Superior temporal gyrus (tissue), 1 donor: ENCODE measurements at regions not wholly inside any gene's neighbourhood (a gene's known extent, or its start where the extent isn't known, plus 50 kb on each side); places are given as distances from the start of the nearest gene placed in this dataset.
"Not testable (repeated sequence)": the region's sequence is repeated elsewhere in the genome, so short reads cannot be mapped to it uniquely, and the experiment has no call there.

ENCODE experiments used
- DNase-seq: peaks from one replicate; pipeline ENCODE4 v3.0.0-alpha.2; 2016; ENCODE audit errors: extremely low spot score

DNA sequence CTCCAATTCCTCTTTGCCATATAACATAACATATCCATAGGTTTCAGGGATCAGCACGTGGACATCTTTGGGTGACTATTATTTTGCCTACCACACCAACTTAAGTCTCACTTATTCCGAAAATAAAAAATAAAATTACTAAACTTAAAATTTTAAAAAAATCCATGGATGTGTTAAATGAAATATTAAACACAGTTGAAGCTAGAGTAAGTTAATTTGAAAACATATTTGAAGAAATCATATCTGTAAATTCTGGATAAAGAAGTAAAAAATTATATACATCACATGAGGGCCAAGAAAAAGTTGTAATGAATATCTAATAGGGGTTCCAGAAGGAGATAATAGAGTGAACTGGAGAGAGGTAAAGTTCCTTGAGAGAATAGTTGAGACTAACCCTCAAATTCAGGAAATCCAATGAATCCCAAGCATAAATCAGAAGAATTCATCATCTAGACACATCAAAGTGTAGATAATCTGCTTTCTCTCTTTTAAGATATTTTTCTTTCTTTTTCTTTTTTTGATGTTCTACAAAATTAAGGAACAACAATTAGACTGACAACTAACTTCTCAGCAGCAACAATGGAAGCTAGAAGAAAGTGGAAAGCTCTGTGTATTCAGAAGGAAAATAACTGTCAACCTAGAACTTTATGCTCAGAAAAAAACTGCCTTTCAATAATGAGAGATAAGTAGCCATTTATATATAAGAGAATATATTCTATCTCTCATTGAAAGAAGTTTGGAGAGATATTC lies 147.4 kb downstream of the ABHD5 start:
- DNase-seq, result no peak

DNA sequence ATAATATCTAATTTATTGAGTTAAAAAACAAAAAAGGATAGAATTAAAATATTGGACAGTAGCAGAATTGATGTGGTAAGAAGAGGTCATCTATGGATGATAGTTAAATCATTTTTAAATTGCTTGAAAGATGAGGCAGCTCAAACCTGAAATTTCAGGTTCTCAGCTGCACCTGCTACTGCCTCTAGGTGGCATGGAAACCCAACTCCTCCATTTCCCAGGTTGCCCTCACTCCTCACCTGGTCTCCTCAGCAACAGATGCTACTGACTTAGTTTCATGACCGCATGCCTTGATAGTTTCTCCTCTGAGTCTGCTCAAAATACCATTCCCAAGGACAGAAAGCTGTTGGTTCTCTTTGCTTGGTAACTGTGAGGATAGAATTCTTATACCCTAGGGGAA lies 148.1 kb downstream of the ABHD5 start:
- DNase-seq, result no peak

DNA sequence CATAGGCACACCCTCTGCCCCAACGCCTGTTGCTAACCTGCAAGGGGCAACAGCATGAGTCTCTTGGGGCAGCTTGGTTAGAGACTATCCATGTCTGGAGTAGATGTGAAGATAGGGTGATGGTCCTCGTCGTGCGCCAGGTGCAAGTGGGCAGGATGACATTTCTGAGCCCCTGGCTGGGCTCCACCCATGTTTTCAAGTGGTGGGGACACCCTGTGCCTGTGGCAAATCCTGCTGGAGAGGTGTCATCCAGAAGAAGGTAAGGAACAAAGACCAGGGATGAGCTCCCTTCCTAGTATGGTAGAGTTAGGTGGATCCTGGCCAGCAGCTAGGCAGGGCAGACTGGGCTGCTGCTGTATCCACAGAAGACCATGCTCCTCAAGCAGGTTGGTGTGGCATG lies 152.6 kb downstream of the ABHD5 start:
- no peak for DNase-seq

DNA sequence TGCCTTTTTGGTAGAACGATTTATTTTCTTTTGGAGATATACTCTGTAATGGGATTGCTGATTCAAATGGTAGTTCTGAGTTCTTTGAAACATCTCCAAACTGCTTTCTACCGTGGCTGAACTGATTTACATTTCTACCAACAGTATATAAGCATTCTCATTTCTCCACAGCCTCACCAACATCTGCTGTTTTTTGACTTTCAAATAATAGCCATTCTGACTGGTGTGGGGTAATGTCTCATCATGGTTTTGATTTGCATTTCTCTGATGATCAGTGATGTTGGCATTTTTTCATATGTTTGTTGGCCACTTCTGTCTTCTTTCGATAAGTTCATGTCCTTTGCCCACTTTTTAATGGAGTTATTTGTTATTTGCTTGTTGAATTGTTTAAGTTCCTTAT lies 154.0 kb downstream of the ABHD5 start:
- DNase-seq, result no peak

DNA sequence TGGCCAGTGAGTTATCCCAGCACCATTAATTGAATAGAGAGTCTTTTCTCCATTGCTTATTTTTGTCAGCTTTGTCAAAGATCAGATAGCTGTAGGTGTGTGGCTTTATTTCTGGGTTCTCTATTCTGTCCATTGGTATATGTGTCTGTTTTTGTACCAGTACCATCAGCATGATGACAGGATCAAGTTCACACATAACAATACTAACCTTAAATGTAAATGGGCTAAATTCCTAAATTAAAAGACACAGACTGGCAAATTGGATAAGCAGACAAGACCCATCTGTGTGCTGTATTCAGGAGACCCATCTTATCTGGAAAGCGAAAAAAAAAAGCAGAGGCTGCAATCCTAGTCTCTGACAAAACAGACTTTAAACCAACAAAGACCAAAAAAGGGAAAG lies 154.8 kb downstream of the ABHD5 start:
- DNase-seq, result not testable (repeated sequence)

DNA sequence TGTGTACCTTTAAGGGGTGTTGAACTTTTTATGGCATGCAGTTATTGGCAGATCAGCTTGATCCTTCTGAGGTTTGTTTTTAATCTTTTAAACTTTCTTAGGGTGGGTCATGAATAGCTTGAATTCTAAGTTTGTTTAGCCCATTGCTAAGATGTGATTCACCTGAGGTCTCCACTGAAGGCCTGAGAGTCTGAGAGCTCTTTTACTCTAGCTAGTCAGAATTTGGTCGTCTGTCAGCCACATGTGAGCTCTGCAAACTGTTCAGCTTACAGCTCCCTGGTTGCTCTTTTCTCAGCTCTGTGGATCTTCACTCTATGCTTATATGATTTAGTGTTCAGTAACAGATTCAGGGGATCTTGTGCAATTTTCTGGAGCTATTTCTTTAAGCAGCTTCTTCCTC lies 161.3 kb downstream of the ABHD5 start:
- no peak for DNase-seq

DNA sequence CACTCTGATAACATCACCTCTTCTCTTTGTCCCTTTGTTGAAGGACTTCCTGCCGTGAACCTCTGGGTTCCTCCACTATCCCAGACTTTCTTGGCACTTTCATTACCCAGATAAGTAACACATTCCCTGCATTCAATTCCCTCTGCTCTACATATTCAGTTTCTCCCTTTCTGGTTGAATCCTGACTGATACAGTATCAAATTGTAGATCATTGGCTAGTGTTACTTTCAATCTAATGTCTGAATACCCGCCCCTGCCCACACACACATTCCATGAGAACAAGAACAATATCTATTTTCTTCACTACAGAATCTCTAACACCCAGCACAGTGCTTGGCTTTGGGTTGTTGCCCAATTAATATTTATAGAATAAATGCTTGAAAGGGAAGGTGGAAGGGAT lies 163.5 kb downstream of the ABHD5 start:
- no peak for DNase-seq

DNA sequence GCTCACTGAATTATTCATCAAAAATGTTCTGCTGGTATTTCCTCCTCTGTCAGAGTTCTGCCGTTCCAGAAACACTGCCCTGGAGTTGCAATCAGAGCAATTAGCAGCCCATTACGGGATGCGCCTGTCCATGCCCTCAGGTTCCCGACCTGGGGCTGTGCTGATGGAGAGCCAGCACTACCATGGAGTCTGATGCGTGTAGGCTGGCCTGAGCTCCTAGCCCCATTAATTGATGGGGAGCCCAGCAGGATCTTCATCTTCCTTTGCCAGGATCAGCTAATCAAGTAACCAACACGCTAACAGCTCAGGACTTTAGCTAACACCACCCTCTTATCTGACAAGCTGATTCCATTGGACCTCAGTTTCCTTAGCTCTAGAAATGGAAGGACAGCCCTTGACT lies 164.2 kb downstream of the ABHD5 start:
- DNase-seq, result no peak

DNA sequence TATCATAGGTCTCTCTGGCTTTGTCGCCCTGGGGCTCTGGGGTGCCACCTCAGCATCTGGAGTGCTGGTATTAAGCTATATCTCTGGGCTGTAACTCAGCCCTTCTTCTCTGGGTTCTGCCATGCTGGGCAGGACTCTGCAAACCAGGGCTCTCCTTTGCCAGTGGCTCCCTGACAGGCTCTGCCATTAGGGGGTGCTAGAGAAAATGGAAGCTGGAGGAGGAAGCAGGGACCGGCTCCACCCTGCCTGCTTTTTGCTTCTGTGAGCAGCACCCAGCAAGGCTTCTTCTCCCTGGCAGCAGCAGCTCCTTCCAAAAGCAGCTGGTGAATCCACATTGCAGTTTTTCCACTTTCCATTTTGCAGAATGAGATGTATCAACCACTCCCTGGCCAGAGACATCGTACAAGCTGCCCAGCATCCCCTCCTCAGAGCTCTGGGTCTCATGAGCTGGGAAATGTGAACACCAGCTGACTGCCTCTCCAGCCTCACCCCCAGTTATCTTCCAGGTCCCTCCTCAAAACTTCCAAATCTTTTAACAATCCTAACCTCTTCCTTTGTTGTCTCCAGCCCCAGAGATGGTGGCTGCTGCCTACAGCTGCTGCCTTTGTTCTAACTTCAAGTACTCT lies 165.0 kb downstream of the ABHD5 start:
- peak; percentile 67 for DNase-seq

DNA sequence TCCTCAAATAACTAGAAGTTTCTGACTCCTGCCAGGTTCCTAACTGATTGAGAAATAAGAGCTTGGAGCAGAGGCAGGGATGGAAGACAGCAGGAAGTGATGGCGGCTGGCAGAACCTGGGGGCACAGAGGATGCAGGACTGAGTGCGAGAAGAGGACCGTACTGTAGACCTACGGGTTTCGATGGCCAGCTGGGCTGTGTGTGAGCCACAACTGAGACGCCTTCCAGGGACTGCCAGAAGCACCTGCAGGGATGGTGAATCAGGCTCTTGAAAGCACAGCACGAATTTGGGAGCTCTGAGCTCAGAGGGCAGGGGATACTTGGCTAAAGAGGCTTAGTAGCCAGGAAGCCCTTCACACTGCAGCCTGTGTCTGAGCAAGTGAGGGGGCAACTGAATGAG lies 165.6 kb downstream of the ABHD5 start:
- no peak for DNase-seq

DNA sequence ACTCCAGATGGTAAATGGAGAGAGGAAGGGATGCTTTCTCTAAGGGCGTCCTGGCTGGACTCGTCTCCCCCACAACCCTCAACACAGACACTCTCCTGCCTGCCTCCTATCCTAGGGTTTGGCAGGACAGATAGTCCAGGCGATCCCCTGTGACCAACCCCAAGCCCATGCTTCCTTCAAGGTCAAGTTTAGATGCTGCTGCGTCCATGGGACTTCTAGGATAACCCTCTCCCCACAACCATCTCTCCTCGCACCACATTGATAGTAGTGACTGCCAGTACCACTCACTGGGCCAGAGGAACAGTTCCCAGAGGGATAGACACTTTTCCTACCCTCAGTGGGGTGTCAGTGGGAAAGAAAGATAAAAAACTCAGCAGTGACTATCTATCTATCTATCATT lies 166.0 kb downstream of the ABHD5 start:
- no peak for DNase-seq

DNA sequence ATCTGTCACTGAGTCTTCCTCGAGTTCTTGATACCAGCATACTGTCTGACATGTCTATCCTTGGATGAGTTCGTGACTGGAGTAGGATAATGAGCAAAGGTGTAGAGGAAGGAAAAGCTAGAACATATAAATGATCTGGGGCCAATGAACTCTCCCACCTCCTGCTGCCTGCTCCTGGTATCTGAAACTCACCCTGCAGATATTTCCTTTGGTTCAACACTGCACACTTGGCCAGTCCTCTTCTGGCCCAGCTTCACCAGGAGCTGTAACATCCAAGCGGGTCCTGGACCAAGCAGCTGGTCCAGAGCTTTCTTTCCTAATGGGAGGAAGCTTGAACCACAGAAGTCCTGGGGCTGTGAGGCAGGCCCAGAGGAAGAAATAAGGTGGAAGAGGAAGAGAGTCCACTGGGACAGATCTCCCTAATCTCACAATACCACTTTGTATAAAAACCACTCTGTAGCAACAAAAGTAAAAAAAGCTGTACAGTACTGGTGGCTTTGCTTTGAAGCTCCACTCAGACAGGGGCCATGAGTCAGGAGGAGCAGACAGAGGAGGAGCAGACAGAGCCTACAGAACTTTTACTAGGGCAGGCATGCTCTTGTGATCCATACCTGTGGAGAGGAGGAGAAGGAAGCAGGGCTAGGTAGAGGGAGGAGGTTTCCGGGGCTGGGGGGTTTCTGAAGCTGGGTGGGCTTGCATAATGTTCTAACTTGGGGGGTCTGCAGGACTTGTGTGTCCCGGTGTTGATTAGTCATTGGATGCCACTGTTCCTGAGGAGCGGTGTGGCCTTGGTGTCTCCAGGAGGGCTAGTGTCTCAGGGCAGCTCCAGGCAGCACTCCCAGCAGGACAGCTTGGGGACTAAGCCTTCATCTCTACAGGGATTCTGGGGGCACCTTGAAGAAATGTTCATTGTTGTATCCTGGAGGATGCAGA lies 166.9 kb downstream of the ABHD5 start:
- DNase-seq, result no peak

DNA sequence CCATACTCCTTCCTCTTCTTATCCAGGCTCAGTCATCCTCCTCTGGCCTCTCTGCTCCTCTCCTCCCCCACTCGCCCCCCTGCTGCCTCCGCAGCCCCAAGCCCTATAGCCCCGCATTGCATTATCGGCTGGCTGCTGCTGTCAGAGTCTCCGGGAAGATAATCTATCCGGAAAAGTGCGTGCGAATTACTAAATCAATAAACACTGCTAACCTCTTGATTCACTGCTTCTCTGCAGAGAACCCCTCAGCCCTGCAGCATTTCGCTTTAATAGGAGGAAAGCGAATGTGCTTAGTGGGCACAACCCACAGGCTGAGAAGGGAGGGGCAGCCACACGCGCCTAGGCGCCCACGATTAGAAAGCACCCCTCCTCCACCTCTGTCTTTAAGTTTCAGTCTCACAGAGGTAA lies 167.6 kb downstream of the ABHD5 start:
- no peak for DNase-seq

DNA sequence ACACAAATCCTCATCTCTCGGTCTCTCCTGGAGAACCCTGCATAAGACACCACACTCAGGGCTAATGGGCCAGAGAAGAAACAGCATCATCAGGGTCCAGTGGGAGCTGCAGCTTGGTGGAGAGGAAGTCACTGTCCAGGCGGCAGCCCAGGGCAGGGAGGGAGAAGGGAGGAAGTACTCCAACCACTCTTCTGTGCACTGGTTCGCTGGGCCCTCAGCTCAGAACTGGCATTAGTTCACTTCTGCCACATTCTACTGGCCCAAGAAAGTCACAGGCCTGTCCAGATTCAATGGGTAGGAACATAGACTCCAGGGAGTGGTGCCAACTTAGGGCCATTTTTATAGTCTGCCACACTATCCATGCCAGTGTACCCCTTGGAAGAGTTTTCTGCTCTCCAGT lies 169.0 kb downstream of the ABHD5 start:
- no peak for DNase-seq

DNA sequence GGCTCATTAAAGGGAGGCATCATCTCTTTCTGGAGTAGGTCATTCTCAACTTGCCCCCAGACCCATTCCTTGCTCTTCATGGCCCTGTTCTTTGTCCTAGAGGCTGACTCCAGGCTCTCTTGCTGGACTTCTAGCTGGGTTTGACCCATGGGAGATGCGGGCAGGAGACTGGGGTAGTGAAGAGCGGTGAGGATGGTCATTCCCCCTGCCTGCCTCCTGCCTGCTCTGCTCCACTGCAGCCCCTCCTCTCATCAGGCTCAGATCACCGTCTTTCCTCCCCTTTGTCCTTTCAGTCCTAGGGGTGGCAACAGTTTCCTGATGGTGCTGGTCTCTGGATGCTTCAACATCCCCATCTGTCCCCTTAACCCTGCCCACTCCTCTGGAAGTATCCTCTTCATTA lies 170.9 kb downstream of the ABHD5 start:
- no peak for DNase-seq

DNA sequence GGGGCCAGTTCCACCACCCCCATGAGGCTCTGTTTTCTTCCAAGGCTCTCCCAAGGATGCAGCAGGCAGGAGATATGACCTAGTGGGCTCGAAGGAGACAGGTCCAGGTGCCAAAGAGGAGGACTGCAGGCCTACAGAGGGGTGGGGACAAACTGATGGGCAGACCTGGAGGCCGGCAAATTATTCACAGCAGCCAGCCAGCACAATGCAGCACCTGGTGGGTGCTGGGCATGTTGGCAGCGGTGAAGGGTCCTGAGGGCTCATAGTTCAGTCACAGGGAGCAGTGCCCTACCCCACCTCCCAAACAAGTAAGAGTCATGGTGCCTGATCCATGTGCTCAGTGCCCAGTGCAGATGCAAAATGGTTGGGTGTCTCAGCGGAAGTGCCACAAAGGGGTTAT lies 171.7 kb downstream of the ABHD5 start:
- DNase-seq, result no peak

DNA sequence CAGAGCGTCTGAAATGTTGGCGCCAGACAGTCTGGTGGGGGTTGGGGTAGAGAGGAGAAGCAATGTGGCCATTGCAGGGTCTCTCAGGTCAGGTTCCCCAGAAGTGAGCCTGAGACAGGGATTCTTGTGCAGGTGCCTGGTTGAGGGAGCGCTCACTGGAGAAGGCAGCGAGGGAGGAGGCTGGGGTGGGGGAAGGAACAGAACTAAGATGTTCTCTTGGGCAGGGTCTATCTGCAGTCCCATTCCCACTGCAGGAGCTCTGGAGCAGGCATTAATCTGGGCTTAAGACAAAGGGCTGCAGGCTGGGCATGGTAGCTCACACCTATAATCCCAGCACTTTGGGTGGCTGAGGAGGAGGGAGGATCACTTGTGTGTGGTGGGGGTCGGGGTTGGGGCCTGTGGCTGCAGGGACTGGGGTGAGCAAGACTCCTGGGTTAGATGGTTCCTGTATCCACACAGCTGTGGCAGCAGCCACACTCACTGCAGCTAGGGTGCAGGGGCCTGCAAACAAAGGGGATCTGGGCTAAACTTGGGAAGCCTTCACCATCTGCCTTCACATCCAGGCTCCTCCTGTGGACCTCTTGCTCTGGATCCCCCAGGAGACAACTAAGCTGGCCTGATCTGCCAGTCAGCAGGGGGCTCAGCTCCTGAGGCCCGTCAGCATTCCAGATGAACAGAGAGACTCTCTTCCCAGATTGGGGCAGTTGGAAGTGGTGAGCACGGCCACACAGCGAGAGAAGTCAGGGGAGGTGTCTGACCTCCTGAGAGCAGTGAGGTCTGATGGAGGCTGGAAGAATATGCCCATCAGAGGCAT lies 172.5 kb downstream of the ABHD5 start:
- DNase-seq, result no peak

DNA sequence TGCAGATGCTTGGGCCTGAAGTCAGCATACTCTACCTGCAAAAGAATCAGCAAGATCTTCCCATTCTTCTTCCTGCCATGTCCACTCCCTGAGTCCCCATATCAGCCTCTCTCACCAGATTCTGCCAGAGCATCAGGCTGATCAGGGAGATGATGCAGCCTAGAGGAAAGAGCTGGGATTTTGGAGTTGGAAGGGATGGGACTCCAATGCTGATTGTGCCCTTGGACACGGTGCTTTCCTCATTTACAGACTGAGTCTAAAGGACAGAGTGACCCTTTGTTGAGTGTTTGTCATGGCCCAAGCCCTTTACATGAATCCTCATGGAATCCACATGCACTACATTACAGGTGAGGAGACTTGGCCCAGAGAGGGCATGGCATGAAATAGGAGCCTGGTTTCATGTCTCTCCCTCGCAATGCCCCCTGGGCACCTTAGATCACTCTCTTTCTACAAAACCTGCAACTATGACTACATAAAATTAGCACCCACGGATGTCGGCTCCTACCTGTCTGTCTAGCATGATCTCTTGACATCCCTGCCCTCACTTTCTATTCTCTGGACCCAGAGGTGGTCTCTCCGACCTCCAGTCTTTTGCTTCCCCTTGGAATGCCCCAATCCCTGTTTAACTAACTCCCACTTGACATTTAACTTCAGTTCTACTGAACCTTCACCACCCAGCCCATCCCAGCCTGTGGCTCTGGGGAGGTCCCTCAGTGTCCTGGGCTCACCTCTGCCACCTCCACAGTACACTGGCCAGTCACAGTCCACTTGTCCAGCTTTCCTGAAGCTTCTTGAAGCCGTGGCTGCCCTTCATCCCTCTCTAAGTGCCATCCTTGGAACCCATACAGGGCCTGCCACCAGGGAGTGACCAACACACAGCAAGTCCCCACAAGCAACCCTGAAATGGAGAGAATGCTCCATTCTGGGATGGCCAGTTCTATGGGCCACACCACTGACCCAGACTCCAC lies 173.5 kb downstream of the ABHD5 start:
- no peak for DNase-seq

DNA sequence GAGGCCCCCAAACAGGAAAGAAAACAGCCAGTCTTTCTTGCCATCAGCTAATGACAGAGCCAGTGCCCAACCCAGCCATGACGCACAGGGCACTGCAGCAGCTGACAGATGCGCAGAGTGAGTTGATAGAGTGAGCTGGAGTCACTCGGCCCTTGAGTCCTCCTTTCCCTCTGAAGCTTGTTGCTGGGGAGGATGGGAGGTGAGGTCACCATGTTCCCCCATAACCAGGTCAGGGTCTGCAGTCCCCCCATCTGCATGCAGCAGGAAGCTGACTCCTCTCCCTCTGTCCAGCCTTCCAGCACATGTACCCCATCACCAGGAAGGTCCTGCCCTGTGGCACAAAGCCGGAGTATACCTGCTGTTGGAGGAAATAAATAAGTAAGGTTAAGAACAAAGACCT lies 174.6 kb downstream of the ABHD5 start:
- DNase-seq, result no peak

DNA sequence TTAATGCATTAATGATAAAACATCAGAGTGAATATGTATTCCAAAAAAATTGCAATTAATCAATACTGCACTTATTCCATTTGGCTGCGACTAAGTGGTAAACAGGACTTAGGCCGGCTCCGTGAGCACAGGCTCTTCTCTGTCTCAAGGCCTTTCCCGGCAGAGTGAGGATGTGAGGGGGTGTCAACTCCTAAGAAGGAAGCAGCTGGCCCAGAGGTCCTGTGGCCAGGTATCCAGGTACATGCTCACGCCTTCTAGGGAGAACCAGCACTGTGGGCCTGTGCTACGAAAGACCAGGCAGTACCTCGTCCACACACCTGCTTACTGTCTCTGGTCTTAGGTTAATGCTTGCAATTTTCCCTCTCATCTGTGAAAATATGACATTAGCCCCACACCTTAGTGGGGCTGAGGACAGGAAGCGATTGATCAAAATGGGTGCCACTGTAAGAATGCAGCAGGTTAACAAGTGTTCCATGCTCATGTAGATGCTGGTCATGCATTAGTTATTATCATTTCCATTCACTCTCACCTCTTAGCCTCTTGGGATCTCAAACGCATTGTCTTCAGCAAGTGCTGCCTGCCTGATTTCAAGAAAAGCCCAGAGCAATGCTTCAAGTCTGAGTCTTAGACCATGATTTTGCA lies 175.3 kb downstream of the ABHD5 start:
- DNase-seq, result no peak
